HG03571 (cell line): ENCODE measurements at regions not wholly inside any gene's neighbourhood (a gene's known extent, or its start where the extent isn't known, plus 50 kb on each side); places are given as distances from the start of the nearest gene placed in this dataset.
"Not testable (repeated sequence)": the region's sequence is repeated elsewhere in the genome, so short reads cannot be mapped to it uniquely, and the experiment has no call there.

Source experiments
- ATAC-seq: cut with Tn5 transposase; IDR thresholded peaks from one replicate; pipeline ENCODE4 v1.9.1; 2021; ENCODE audit not compliant: unreplicated experiment

- no peak for ATAC-seq
Observed at GRCh38 chr4:187469627-187470026, 525.9 kb upstream of the ZFP42 start.

- no peak for ATAC-seq
Observed at GRCh38 chr4:187470061-187470460, 525.5 kb upstream of the ZFP42 start.

- no peak for ATAC-seq
Observed at GRCh38 chr4:187474238-187474637, 521.3 kb upstream of the ZFP42 start.

- no peak for ATAC-seq
Observed at GRCh38 chr4:187475901-187476300, 519.7 kb upstream of the ZFP42 start.

GRCh38 chr4:187477224-187477623 is 518.3 kb upstream of the ZFP42 start:
- no peak for ATAC-seq

GRCh38 chr4:187478292-187479140 is 517.1 kb upstream of the ZFP42 start:
- no peak for ATAC-seq

- ATAC-seq, result no peak
Observed at GRCh38 chr4:187479511-187479910, 516.1 kb upstream of the ZFP42 start.

- ATAC-seq, result no peak
Observed at GRCh38 chr4:187480146-187481145, 515.1 kb upstream of the ZFP42 start.

- ATAC-seq, result no peak
Observed at GRCh38 chr4:187484186-187484585, 511.4 kb upstream of the ZFP42 start.

GRCh38 chr4:187485676-187486075 is 509.9 kb upstream of the ZFP42 start:
- ATAC-seq, result no peak

- ATAC-seq, result no peak
Observed at GRCh38 chr4:187491286-187491685, 504.3 kb upstream of the ZFP42 start.

- ATAC-seq, result no peak
Observed at GRCh38 chr4:187491959-187492358, 503.6 kb upstream of the ZFP42 start.

GRCh38 chr4:187493661-187494060 is 501.9 kb upstream of the ZFP42 start:
- ATAC-seq, result no peak

GRCh38 chr4:187499956-187500355 is 495.6 kb upstream of the ZFP42 start:
- no peak for ATAC-seq

GRCh38 chr4:187500796-187501195 is 494.8 kb upstream of the ZFP42 start:
- no peak for ATAC-seq

GRCh38 chr4:187501731-187502130 is 493.8 kb upstream of the ZFP42 start:
- no peak for ATAC-seq

GRCh38 chr4:187504974-187505797 is 490.4 kb upstream of the ZFP42 start:
- ATAC-seq, result no peak

- not testable (repeated sequence) for ATAC-seq
Observed at GRCh38 chr4:187505798-187506141, 489.8 kb upstream of the ZFP42 start.

GRCh38 chr4:187516224-187516623 is 479.3 kb upstream of the ZFP42 start:
- ATAC-seq, result no peak

- no peak for ATAC-seq
Observed at GRCh38 chr4:187541666-187542065, 453.9 kb upstream of the ZFP42 start.

- no peak for ATAC-seq
Observed at GRCh38 chr4:187544461-187545053, 451.0 kb upstream of the ZFP42 start.
